ENCODE measurements at regions not wholly inside any gene's neighbourhood (a gene's known extent, or its start where the extent isn't known, plus 50 kb on each side); places are given as distances from the start of the nearest gene placed in this dataset.

DNA sequence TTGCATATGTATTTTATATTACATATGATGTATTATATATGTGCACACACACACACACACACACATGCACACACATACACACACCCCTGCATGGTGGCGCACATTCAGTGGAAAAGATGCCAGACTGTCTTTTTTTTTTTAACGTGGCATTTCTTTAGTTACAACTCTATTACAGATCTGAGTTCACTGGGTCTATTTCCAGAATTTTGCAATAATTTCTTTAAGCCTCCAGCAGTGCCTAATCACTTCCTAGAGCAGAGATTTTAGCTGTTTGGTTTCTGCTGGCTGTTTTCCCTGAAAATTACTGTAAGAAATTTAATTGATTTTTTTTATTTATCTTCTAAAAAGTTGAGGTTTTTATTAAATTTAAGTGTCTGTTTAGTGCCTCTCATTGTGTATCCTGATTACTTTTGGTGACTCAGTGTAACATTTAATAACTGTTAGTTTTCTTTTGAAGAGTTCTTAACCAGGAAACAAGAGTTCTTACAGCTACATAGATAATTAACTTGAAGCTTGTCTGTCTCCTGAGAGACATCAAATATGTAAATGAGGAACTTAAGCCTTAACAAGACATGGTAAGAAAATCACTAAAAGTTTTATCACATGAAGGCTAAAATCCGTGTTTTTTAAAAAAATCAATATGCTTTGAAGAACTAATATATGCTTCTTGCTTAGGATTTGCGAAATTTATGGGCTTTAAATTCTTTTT is 232.0 kb downstream of the MDFIC start:
- H3K27ac Mint-ChIP-seq: no peak overlapping the region

DNA sequence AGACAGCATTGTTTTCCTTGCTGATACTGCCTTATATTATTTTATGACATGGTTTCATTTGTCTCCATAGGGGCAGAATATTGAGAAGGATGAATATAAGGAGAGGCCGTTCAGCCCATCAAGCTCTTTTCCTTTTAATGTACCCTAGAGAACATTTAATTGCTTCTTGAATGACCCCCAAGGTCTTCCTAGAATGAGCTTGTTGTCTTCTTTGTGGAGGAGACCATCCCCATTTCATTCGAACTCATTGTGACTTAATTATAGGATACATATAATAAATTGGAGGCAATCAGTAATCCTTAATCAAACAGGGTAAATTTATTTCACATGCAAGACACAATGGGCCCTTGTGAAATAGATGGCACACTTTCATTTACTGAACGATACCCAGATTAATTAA is 231.3 kb downstream of the MDFIC start:
- no peak overlapping the region for H3K27ac ChIP-seq (ENCODE audit: low read length)
- Mint-ChIP-seq H3K27me3 (ENCODE audit: low read depth in 2 of 2) (no peaks in the 10 kb centered on the region), H3K27ac (no peak overlapping the region), H3K9me3 (no peaks in the 10 kb centered on the region), H3K4me1 (no peaks in the 10 kb centered on the region), H3K4me3 (no peak overlapping the region), H3K36me3 (no peaks in the 10 kb centered on the region)
- TF ChIP-seq, protein P1, sequence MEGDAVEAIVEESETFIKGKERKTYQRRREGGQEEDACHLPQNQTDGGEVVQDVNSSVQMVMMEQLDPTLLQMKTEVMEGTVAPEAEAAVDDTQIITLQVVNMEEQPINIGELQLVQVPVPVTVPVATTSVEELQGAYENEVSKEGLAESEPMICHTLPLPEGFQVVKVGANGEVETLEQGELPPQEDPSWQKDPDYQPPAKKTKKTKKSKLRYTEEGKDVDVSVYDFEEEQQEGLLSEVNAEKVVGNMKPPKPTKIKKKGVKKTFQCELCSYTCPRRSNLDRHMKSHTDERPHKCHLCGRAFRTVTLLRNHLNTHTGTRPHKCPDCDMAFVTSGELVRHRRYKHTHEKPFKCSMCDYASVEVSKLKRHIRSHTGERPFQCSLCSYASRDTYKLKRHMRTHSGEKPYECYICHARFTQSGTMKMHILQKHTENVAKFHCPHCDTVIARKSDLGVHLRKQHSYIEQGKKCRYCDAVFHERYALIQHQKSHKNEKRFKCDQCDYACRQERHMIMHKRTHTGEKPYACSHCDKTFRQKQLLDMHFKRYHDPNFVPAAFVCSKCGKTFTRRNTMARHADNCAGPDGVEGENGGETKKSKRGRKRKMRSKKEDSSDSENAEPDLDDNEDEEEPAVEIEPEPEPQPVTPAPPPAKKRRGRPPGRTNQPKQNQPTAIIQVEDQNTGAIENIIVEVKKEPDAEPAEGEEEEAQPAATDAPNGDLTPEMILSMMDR (IDR thresholded peaks at IDR 0.05): no peak
- H3K36me3 ChIP-seq (ENCODE audit: control insufficient read depth, insufficient read depth, low read length): no peaks in the 10 kb centered on the region
- intact Hi-C loops (cut with micrococcal nuclease): no loop called here
- 92% methylated on average over 2 of the region's 3 CpGs for WGBS (ENCODE audit: insufficient coverage)
- H3K9me3 ChIP-seq (ENCODE audit: control insufficient read depth, insufficient read depth, low read length): no peaks in the 10 kb centered on the region
- no peaks in the 10 kb centered on the region for H3K27me3 ChIP-seq (ENCODE audit: control insufficient read depth, insufficient read depth, low read length)
- no peak overlapping the region for H3K4me3 ChIP-seq (ENCODE audit: low read length)
- ATAC-seq: no peak
- H3K4me1 ChIP-seq (ENCODE audit: control insufficient read depth, insufficient read depth, low read length): no peaks in the 10 kb centered on the region
- no peak for DNase-seq

More for the DNA sequence above, 232.0 kb downstream of the MDFIC start:
- Histone ChIP-seq H3K27me3 (ENCODE audit: control insufficient read depth, insufficient read depth, low read length) (no peaks in the 10 kb centered on the region), H3K9me3 (ENCODE audit: control insufficient read depth, insufficient read depth, low read length) (no peaks in the 10 kb centered on the region), H3K27ac (ENCODE audit: low read length) (no peak overlapping the region), H3K4me1 (ENCODE audit: control insufficient read depth, insufficient read depth, low read length) (no peaks in the 10 kb centered on the region), H3K36me3 (ENCODE audit: control insufficient read depth, insufficient read depth, low read length) (no peaks in the 10 kb centered on the region), H3K4me3 (ENCODE audit: low read length) (no peak overlapping the region)
- Mint-ChIP-seq H3K4me1 (no peaks in the 10 kb centered on the region), H3K36me3 (no peaks in the 10 kb centered on the region), H3K4me3 (no peak overlapping the region), H3K9me3 (no peaks in the 10 kb centered on the region), H3K27me3 (ENCODE audit: low read depth in 2 of 2) (no peaks in the 10 kb centered on the region)
- WGBS (ENCODE audit: insufficient coverage): 72% methylated on average over 4 of the region's 4 CpGs
- ATAC-seq (no peak), DNase-seq (no peak)
- intact Hi-C loops (cut with micrococcal nuclease): no loop called here
- TF ChIP-seq, protein P1 (IDR thresholded peaks at IDR 0.05): no peak

DNA sequence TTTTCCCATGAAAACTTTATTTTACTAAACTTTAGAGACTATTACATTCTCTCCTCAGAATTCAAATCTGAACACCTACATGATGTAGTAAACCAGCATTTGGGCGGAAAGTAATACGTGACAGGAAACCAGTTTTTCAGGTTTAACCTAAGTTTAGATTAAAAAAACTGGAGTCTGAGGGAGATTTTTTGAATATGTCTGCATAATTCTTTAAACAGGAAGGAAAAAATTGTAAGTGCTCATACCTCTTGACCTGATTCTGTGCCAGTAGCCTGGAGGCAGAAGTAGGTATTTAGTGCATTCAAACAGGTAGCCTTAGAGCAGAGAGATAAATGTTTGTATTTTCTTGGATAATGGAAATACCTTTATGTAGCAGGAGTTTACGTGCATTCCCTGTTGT is 224.3 kb downstream of the MDFIC start:
- Mint-ChIP-seq H3K27ac (no peak overlapping the region), H3K27me3 (ENCODE audit: low read depth in 2 of 2) (no peaks in the 10 kb centered on the region), H3K4me1 (no peaks in the 10 kb centered on the region), H3K9me3 (no peaks in the 10 kb centered on the region), H3K36me3 (no peaks in the 10 kb centered on the region), H3K4me3 (no peak overlapping the region)
- H3K4me1 ChIP-seq (ENCODE audit: control insufficient read depth, insufficient read depth, low read length): no peaks in the 10 kb centered on the region
- ATAC-seq (no peak), DNase-seq (no peak)
- H3K4me3 ChIP-seq (ENCODE audit: low read length): no peak overlapping the region
- H3K27me3 ChIP-seq (ENCODE audit: control insufficient read depth, insufficient read depth, low read length): no peaks in the 10 kb centered on the region
- intact Hi-C loops (cut with micrococcal nuclease): no loop called here
- TF ChIP-seq, protein P1 (IDR thresholded peaks at IDR 0.05): no peak
- 55% methylated on average over 2 of the region's 3 CpGs for whole genome bisulfite sequencing (ENCODE audit: insufficient coverage)
- no peaks in the 10 kb centered on the region for H3K9me3 ChIP-seq (ENCODE audit: control insufficient read depth, insufficient read depth, low read length)
- H3K27ac ChIP-seq (ENCODE audit: low read length): no peak overlapping the region
- no peaks in the 10 kb centered on the region for H3K36me3 ChIP-seq (ENCODE audit: control insufficient read depth, insufficient read depth, low read length)

- H3K36me3 ChIP-seq (ENCODE audit: control insufficient read depth, insufficient read depth, low read length): no peaks in the 10 kb centered on the region
- no peak for ATAC-seq
- Mint-ChIP-seq H3K27ac (no peak overlapping the region), H3K4me3 (no peak overlapping the region), H3K9me3 (no peaks in the 10 kb centered on the region), H3K27me3 (ENCODE audit: low read depth in 2 of 2) (peaks cover 0 to under 1% of the 10 kb centered on the region in 2 donors), H3K4me1 (no peaks in the 10 kb centered on the region), H3K36me3 (no peaks in the 10 kb centered on the region)
- H3K4me3 ChIP-seq (ENCODE audit: low read length): no peak overlapping the region
- DNase-seq: no peak
- TF ChIP-seq, protein P1 (IDR thresholded peaks at IDR 0.05): no peak
- WGBS (ENCODE audit: insufficient coverage): 22% methylated on average over 2 of the region's 2 CpGs
- no peaks in the 10 kb centered on the region for H3K4me1 ChIP-seq (ENCODE audit: control insufficient read depth, insufficient read depth, low read length)
- no peaks in the 10 kb centered on the region for H3K27me3 ChIP-seq (ENCODE audit: control insufficient read depth, insufficient read depth, low read length)
- H3K27ac ChIP-seq (ENCODE audit: low read length): no peak overlapping the region
- intact Hi-C loops (cut with micrococcal nuclease): no loop called here
- H3K9me3 ChIP-seq (ENCODE audit: control insufficient read depth, insufficient read depth, low read length): no peaks in the 10 kb centered on the region
These were observed 223.6 kb downstream of the MDFIC start for GRCh38 chr7:115145512-115145911.

Measured in natural killer cell (primary cell).